Prostate gland (tissue), 2 donors: ENCODE measurements at regions not wholly inside any gene's neighbourhood (a gene's known extent, or its start where the extent isn't known, plus 50 kb on each side); places are given as distances from the start of the nearest gene placed in this dataset.

Experiments used
- CTCF ChIP-seq, 4 experiments: fragments of 200-600 bp in 2 of 4; fragments of 450-650 bp in 2 of 4; sonication (generic) in 2 of 4; IDR thresholded peaks; 1 replicate in 3 of 4; 2 replicates in 1 of 4; pipeline ENCODE4 v1.5.1; 2016 to 2019; ENCODE audit warnings: antibody characterized with exemption in 4 of 4, mild to moderate bottlenecking in 2 of 4, moderate library complexity in 2 of 4
- POLR2A ChIP-seq: fragments of 450-650 bp; IDR thresholded peaks from one replicate; pipeline ENCODE4 v1.6.1; 2016; ENCODE audit warnings: antibody characterized with exemption, mild to moderate bottlenecking
- POLR2AphosphoS5 ChIP-seq: sonication (generic); formaldehyde crosslinking; IDR thresholded peaks from one replicate; pipeline ENCODE4 v1.6.1; 2017; ENCODE audit warnings: antibody characterized with exemption

- TF ChIP-seq CTCF (IDR thresholded peaks at IDR 0.05) = no peak
- no peak for TF ChIP-seq POLR2A
- no peak for TF ChIP-seq POLR2AphosphoS5
These were observed 369.0 kb downstream of the ARHGEF28 start for GRCh38 chr5:73994963-73995362.
